G401 (cell line): ENCODE measurements at regions not wholly inside any gene's neighbourhood (a gene's known extent, or its start where the extent isn't known, plus 50 kb on each side); places are given as distances from the start of the nearest gene placed in this dataset.

Source experiments
- DNase-seq: peaks from one replicate; pipeline ENCODE4 v3.0.0-alpha.2; 2015; ENCODE audit warnings: low spot score
- in situ Hi-C: cut with HindIII; loops from 2 replicates; pipeline ENCODE4 v1.10.0; 2016; ENCODE audit warnings: low sequenced_read_pairs, mixed read lengths

DNA sequence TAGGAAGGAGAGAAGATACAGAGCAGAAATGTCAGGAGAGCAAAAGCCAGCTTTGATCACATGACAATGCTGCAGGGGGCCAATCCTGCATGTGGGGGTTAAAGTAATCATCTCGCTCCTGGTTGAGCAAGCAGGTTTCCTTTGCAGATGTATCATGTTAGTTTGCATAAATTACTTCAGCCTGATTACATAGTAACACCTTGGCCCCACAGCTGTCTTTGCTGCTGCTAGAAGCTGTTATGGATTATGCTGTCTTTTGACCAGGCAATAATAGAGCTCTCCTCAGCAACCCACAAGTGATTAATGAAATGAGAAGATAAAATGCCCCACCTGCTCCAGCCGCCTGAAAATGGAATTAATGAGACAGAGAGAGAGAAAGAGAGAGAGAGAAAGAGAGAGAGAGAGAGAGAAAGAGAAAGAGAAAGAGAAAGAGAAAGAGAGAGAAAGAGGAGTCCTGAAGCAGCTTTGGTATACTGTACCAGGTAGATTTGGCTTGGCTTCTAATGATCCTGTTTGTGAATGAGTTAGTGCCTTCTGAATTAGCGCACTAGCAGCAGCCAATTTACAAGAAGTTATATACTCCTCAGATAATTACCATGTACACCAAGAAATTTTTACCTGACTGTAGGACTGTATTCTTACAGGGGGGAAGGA is 174.3 kb upstream of the RORB start:
- no peak for DNase-seq
- in situ Hi-C loops = no loop called here

DNA sequence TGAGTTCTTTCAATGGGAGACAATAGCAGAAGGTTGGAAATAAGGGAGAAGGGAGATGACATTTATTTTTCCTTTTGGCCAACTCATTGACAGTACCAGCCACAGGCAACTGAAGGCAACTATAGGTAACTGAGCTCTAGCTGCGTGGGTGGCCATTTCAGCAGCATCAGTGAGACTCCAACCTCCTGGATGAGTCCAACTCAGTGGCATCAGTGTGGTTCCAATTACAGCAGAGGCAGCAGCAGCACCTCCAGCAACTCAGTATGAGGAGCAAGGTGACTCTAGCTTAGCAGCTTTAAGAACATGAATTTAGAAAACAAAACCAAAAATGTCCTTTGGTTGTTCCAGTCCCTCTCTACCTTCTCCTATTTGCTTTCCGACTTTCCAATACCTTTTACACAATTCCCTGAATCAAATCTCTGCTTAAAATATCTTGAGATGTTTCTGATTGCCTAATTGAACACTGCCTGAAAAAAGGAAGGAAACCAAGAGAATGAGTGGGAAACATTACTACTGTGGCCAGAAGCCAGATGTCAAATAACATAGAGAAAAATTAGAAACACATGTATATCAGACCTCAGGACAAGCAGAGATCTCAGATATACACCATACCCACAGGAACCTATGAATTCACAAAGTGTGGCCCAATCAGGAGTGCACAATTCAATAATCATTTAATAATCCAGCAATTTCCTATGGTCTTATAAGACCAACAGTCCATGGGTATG is 166.5 kb upstream of the RORB start:
- in situ Hi-C loops = no loop called here
- no peak for DNase-seq

DNA sequence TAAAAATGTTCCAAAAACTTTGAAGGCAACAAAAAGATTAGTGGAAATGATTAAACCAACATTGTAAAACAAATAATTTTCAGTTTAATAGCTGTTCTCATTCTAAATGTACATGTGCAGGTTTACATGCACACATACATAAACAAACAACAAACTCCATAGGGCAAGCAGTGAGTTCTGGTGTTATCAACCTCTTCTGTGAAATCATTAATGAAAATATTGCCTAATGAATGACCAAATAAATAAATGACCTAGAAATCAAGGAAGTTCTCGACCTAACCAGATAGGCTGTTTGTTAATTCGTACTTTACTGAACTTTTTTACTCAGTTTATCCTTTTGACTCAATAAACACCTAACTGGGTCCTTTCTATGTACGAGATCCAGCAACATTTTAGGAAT is 165.5 kb upstream of the RORB start:
- no peak for DNase-seq
- in situ Hi-C loops = no loop called here

DNA sequence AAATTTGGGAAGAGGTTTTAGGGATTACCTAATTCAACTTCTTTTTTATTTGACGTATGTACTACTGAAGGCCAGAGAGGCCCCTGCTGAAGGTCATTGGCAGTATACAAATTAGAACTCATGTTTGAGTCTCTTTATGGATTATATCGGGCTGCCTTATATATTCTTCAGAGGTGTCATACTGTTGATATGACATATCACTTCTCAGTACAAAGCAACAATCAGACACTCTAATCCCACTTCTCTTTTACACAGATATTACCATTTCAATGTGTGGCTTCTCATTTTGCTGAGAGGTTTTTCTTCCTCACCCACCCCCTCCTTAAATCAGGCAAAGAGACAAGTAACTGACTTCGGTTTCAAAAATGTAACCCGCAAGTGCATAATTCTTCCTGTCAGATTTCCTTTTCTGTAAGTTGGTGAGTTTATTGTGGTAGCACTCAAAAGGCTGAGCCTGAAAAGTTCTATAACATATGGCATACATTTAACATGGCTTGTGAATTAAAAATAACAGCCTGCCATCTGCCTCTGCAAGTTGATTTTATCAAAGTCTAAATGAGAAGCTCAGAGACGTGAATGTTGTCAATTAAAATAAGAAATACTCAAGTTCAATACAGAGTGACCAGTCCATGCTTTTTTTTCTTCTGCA is 163.6 kb upstream of the RORB start:
- DNase-seq = no peak
- in situ Hi-C loops = no loop called here

DNA sequence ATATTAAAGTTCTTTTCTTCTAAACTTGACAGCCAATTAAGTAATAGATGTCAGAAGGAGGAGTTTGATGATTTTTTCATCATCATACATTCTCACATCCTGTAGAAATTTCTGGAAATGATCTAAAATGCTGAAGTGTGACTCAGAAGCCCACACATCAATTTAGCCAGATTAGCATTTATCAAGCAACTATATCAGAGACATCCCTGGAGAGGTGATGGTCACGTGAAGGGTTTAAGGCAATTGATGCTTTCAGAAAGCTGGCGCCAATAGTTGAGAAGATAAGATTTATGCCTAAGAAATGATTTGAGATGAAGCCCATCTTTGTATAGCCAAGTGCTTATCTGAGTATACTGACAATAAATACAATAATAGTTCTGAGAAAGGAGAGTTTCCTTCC is 162.9 kb upstream of the RORB start:
- in situ Hi-C loops = no loop called here
- DNase-seq = no peak

DNA sequence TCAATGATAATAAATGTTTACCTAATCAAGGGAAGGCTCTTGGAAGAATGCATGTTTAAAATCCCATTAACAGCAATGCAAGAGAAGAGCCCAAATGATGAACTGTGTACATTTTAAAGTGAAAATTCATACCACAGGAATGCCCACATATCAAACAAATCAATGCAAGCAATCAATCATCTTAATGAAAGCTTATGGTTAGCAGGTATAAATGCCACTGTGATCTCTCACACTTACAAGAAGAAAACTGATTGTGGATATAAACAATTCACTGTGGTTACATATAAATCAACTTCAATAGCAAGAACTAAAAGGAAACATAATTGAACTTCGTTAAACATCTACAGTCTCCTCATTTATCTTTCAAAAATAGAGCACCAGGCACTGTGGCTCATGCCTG is 161.0 kb upstream of the RORB start:
- no peak for DNase-seq
- in situ Hi-C loops = no loop called here

DNA sequence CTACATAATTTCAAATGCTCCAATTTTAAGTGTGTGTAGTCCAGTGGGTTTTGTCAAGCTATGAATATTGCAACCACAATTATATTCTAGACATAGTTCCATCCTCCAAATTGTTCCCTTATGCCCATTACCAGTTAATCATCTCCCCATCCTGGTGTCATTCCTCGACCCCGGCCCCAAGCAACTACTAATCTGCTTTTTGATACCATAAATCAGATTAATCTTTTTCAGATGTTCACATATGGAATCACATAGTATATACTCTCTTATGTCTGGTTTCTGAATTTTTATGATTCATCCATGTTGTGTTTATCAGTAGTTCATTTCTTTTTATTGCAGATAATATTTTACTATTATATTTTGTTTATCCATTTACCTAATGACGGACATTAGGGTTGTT is 148.4 kb upstream of the RORB start:
- in situ Hi-C loops = no loop called here
- DNase-seq = no peak

DNA sequence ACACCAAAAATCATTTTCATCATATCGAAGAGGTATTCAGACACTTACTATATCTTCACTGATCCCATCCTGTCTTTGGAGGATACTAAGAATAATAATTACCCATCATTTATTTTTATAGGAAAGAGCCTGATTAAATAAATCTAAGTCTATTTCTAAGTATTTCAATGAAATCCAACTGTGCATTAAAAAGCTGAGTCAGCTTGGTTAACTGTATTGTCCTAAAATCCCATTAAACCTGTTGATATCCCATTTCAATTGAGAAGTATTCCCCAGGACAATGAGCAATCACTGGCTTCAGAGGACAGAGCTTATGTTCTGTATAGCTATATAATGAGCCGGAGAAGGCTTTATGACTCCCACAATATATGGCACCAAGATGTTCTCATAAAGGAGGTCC is 142.0 kb upstream of the RORB start:
- in situ Hi-C loops = no loop called here
- no peak for DNase-seq

DNA sequence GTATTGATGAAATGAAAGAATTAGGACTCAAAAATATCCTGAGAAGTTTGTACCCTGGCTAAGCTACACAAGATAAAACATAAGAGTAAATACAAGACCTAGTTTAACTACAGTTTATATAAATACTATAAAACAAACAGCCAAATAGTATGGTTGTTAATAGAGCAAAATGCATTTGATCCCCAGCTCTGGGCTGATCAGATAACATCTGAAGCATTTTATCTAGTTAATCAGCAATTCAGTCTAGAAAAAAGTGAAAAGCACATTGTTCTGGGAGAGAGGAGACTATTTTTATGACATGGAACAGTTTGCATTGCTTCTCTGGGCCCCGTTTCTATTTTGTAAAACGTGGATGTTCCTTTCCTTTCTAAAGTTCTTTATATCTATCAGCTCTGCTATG is 139.6 kb upstream of the RORB start:
- in situ Hi-C loops = no loop called here
- no peak for DNase-seq

DNA sequence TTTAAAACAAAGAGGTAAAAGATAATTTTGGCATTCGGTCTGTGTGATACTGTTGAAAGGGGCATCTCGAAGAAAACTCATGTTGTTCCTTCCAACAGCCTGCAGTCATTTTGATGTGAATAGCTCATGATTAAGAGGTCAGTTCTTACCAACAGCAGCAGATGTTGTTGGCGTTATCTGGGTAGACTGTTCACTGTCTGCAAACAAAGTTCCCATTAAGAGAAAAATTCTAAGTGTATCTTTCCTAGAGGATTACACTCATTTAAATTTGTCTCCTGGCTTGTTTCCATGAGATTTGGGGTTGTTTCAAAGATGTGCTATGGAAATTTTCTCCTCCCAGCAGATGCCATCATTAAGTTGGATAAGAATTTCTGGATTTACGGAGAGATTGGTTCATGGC is 138.2 kb upstream of the RORB start:
- DNase-seq = no peak

DNA sequence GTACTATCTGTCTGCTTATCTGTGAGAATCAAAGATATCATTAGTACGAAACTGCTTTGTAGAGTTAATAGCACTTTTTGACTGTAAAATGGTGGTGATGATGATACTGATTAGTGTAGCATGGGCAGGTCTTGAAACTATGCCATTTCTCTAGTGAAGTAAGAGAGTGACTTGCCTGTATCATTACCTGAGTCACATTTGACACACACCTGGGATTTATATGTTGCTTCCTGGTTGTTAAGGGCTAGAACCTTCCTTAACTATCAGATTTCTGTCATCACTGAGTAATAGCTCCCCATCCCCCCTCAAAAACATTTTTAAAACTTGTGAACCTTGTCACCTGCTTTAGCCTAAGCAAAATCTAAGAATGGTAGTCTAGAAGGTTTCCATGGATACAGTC is 135.6 kb upstream of the RORB start:
- in situ Hi-C loops = no loop called here

More for the DNA sequence above, 138.2 kb upstream of the RORB start:
- in situ Hi-C loops = no loop called here

DNA sequence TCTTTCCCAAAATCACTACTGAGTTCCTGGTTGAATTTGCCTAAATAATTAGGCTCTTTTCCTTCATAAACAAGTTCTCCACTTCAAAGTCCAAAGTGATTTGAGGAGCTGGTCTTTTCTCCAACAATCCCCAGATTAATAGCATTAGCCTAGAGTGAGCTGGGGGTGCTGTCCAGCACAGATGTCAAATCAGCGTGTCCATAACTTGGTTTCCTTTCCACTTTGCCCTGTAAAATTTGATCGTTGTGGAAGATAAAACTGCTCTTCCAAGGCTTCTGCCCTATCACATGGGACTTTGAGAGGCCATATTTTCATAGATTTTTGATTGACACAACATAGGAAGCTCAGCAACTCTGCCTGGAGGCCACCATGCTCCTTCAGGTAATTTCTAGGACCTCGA is 134.7 kb upstream of the RORB start:
- in situ Hi-C loops = no loop called here
- no peak for DNase-seq

More for the DNA sequence above, 135.6 kb upstream of the RORB start:
- DNase-seq = no peak

DNA sequence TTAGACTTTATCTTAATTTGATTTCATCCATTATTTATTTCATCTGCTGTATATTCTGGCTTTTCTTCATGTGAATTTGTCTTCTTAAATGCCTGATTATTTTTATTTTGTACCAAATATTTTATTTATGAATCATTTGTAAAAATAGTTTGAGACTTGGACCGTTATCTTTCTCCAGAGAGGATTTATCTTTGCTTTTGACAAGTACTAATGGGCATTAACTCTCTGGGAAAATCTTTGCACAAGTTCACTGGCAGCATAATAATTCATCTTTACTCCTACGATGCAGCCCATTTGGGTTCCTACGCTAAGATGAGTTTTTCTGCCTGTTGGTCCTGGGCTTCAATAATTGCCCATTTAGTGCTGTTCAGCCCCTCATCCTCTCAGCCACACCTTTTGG is 131.0 kb upstream of the RORB start:
- in situ Hi-C loops = no loop called here
- no peak for DNase-seq

DNA sequence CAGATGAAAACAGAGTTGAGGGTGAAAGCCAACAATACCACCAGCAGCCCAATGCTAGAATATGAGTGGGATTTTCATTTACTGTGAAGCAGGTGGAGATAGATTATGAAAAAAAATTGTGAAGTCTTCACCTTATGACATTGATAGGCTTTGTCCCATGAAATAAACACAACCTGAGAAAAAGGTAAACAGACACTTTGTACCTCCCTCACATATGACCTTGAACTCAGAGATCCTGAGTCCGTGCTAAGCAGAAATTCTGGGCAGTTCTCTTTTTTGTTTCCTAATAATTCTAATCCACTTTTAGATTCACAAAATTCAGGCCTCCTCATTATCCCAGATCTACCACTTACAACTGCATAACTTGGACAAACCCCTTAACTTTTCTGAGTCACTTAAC is 127.3 kb upstream of the RORB start:
- in situ Hi-C loops = no loop called here

DNA sequence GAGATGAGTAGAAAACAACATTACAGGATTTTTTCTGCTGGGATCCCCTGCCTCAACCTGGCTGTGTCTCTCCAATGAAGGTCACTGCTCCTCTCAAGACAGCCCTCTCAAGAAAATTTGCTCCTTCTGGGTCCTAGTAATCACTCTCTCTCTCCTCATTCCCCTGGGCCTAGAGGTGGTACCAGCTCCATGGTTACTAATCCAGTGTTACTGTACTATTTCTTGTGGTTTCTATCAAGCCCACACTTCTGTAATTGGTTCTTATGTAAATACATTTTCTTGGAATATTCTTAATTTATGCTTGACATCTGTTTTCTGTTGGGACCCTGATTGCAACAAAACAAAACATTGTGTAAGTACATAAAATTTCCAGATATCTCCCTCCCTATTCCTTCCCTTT is 123.8 kb upstream of the RORB start:
- in situ Hi-C loops = no loop called here
- DNase-seq = no peak

More for the DNA sequence above, 127.3 kb upstream of the RORB start:
- no peak for DNase-seq

DNA sequence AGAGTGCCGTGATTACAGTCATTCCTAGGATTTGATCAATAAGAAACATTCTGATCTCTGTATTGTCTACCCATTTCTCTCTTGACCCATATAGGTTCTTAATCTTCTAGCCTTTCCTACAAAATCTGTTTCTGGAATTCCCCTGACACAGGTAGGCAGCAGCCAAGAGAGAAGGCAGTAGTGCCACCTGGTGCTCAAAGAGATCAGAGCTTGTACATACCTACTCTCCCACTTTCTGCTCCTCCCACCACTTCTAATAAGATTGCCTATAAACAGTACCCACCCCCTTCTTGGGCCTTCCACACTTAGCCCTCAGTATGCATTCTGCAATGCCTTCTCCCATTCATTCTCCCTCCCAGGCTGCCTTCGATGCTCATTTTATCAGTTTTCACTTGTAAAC is 117.4 kb upstream of the RORB start:
- in situ Hi-C loops = no loop called here
- DNase-seq = peak; percentile 32

DNA sequence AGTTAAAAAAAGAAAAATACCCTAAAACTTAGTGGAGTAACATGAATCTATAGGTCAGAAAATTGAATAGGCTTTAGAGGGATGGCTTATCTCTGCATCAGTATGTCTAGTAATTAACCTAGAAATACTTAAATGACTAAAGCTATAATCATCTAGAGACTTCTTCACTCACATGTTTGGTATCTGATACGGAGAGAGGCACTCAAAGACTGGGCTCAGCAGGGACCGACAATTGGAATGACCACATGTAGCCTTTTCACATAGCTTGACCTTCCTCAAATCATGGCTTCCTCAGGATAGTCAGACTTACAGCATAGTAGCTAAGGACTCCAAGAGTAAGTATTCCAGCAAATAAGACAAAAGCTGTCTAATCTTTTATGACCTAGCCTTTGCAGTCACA is 105.3 kb upstream of the RORB start:
- in situ Hi-C loops = no loop called here
- no peak for DNase-seq

DNA sequence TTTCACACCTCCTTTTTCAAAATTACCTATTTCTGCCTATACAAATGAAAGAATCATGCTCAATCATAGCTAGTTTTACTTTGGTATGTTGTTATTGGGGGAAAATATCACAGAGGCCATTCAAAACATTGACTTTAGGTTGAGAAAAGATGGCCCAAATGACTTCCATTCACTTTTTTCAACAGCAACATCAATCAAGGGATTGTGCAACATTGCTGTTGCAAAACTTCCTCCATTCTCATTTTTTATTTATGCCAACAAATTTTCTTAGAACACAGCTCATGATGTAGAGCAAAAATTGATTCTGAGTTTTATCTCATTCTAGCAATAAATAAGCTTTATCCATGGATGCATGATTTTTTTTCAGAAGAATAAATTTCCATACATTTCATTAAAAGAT is 93.6 kb upstream of the RORB start:
- DNase-seq = no peak
- in situ Hi-C loops = no loop called here

DNA sequence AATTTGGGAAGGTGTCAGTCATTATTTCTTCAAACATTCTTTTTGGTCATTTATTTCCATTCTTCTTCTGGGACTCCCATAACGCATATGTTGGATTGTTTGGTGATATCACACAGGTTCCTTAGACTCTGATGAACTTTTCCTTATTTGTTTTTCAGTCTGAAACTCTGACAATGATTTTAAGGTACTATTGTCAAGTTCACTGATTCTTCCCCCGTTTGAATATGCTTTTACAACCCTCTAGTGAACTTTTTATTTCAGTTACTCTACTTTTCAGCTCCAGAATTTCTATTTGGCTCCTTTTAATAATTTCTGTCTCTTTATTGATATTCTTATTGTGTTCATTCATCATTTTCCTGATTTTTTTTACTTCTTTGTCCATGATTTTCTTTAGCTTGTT is 92.5 kb upstream of the RORB start:
- no peak for DNase-seq
- in situ Hi-C loops = no loop called here

DNA sequence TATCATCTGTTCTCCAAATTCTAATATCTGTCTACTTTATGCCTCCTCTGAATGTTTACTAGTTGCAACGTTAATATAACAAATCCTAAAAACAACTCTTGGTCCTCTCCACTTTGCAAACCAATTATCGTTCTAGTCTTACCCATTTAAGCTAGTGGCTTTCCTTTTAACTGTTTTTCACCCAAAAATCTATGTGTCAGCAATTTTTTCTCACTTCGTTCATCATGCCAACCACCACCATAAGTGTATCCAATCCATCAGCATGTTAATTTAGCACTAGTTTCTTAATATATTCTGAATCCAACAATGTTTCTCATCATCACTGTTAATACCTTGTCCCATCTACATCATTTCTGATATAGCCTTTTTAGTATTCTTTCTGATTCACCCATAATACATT is 90.0 kb upstream of the RORB start:
- no peak for DNase-seq
- in situ Hi-C loops = no loop called here
